Activated CD4-positive, alpha-beta T cell treated with anti-CD3 and anti-CD28 coated beads, Interleukin-2, amount 50 U/mL, for 1 hour (primary cell): ENCODE measurements at regions not wholly inside any gene's neighbourhood (a gene's known extent, or its start where the extent isn't known, plus 50 kb on each side); places are given as distances from the start of the nearest gene placed in this dataset.

Experiments used
- DNase-seq: peaks from one replicate; pipeline ENCODE4 v3.0.0-alpha.2; 2020

GRCh38 chr22:48871176-48871840, 956.4 kb downstream of the BRD1 start:
- DNase-seq: no peak

GRCh38 chr22:48870436-48870835, 957.2 kb downstream of the BRD1 start:
- no peak for DNase-seq

GRCh38 chr22:48869788-48870187, 957.9 kb downstream of the BRD1 start:
- DNase-seq: no peak

- DNase-seq: no peak
Observed at GRCh38 chr22:48869161-48869560, 958.5 kb downstream of the BRD1 start.

GRCh38 chr22:48868554-48868953, 959.1 kb downstream of the BRD1 start:
- no peak for DNase-seq

GRCh38 chr22:48867891-48868290, 959.8 kb downstream of the BRD1 start:
- no peak for DNase-seq

- DNase-seq: no peak
Observed at GRCh38 chr22:48866906-48867681, 960.6 kb downstream of the BRD1 start.

- no peak for DNase-seq
Observed at GRCh38 chr22:48864748-48865147, 962.9 kb downstream of the BRD1 start.

- no peak for DNase-seq
Observed at GRCh38 chr22:48863965-48864528, 963.6 kb downstream of the BRD1 start.

- no peak for DNase-seq
Observed at GRCh38 chr22:48860557-48860956, 967.1 kb downstream of the BRD1 start.

- no peak for DNase-seq
Observed at GRCh38 chr22:48858856-48859255, 968.8 kb downstream of the BRD1 start.

- DNase-seq: no peak
Observed at GRCh38 chr22:48858121-48858520, 969.6 kb downstream of the BRD1 start.

GRCh38 chr22:48857202-48857805, 970.4 kb downstream of the BRD1 start:
- DNase-seq: no peak

GRCh38 chr22:48856308-48856615, 971.4 kb downstream of the BRD1 start:
- no peak for DNase-seq

- DNase-seq: no peak
Observed at GRCh38 chr22:48855593-48856307, 971.9 kb downstream of the BRD1 start.

- no peak for DNase-seq
Observed at GRCh38 chr22:48855013-48855412, 972.7 kb downstream of the BRD1 start.

GRCh38 chr22:48853627-48854240, 973.9 kb downstream of the BRD1 start:
- DNase-seq: no peak

GRCh38 chr22:48851933-48852549, 975.6 kb downstream of the BRD1 start:
- DNase-seq: no peak

GRCh38 chr22:48850658-48851287, 976.9 kb downstream of the BRD1 start:
- no peak for DNase-seq

- no peak for DNase-seq
Observed at GRCh38 chr22:48849963-48850657, 977.6 kb downstream of the BRD1 start.

GRCh38 chr22:48849219-48849912, 978.3 kb downstream of the BRD1 start:
- no peak for DNase-seq
